ENCODE measurements at regions not wholly inside any gene's neighbourhood (a gene's known extent, or its start where the extent isn't known, plus 50 kb on each side); places are given as distances from the start of the nearest gene placed in this dataset.
A peak's percentile ranks its signal among the peaks of the same experiment; 100 is the strongest.

- no peaks in the 10 kb centered on the region for H3K36me3 Mint-ChIP-seq
- no peak overlapping the region for H3K4me3 Mint-ChIP-seq
- peaks cover 19 to 27% of the 10 kb centered on the region in 2 donors for H3K27me3 Mint-ChIP-seq
- no peaks in the 10 kb centered on the region for H3K9me3 Mint-ChIP-seq
- peak; percentile 13 for DNase-seq
- ATAC-seq (replicated peaks), result peak; percentile 79 to 93
- no peak overlapping the region for H3K27ac Mint-ChIP-seq
- H3K4me1 Mint-ChIP-seq, result peaks cover 1 to 7% of the 10 kb centered on the region in 2 donors
These were observed 118.3 kb upstream of the CWC22 start for GRCh38 chr2:180125245-180125962.

GRCh38 chr2:180124273-180125139 lies 117.4 kb upstream of the CWC22 start:
- H3K9me3 Mint-ChIP-seq, result no peaks in the 10 kb centered on the region
- DNase-seq (no peak), ATAC-seq (replicated peaks) (peak; percentile 49 to 68)
- peaks cover 20 to 27% of the 10 kb centered on the region in 2 donors for H3K27me3 Mint-ChIP-seq
- H3K36me3 Mint-ChIP-seq, result no peaks in the 10 kb centered on the region
- H3K4me1 Mint-ChIP-seq, result peaks cover 1 to 7% of the 10 kb centered on the region in 2 donors
- no peak overlapping the region for H3K4me3 Mint-ChIP-seq
- no peak overlapping the region for H3K27ac Mint-ChIP-seq

DNA sequence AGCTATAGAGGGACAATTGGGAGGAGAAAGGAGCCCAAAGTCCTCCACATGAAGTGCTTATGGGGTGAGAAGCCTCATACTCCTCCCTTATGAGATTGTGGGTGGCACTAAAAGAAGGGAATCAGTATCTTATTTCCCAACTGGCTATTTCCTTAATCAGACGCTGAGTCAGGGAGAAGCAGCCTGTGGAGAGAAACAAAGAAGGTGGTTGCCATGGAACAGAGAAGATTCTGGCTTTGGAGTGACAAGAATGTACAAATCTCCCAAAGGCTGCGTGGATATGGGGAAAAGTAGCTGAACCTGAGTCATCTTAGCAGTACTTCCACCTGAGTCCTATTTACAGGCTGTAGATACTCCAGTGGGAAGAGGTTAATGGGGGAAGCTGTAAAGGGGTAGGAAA lies 115.8 kb upstream of the CWC22 start:
- Mint-ChIP-seq H3K4me1 (peaks cover 1 to 7% of the 10 kb centered on the region in 2 donors), H3K27ac (no peak overlapping the region), H3K27me3 (peaks cover 18 to 27% of the 10 kb centered on the region in 2 donors), H3K4me3 (no peak overlapping the region), H3K36me3 (no peaks in the 10 kb centered on the region), H3K9me3 (no peaks in the 10 kb centered on the region)
- no peak for ATAC-seq (replicated peaks)
- DNase-seq, result no peak

DNA sequence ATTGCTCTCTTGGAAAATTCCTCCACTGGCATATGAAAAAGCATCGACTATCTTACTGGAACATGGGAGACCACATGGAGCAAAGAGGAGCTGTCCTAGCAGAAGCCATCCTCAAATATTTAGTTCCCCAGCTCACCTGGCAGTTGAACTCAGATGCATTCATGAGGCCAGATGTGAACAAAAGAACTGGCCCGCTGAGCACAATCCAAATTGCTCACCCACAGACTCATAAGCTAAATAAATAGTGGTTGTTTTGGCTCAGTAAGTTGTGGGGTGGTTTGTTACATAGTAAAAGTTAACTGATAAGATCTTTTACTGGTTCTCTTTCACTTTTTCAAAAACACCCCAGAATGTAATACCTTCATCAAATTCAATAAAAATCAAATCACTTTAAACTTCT lies 108.6 kb upstream of the CWC22 start:
- H3K9me3 Mint-ChIP-seq, result no peaks in the 10 kb centered on the region
- no peaks in the 10 kb centered on the region for H3K36me3 Mint-ChIP-seq
- DNase-seq (no peak), ATAC-seq (replicated peaks) (no peak)
- no peak overlapping the region for H3K27ac Mint-ChIP-seq
- H3K4me3 Mint-ChIP-seq, result no peak overlapping the region
- no peaks in the 10 kb centered on the region for H3K4me1 Mint-ChIP-seq
- peaks cover 0 to 4% of the 10 kb centered on the region in 2 donors for H3K27me3 Mint-ChIP-seq

DNA sequence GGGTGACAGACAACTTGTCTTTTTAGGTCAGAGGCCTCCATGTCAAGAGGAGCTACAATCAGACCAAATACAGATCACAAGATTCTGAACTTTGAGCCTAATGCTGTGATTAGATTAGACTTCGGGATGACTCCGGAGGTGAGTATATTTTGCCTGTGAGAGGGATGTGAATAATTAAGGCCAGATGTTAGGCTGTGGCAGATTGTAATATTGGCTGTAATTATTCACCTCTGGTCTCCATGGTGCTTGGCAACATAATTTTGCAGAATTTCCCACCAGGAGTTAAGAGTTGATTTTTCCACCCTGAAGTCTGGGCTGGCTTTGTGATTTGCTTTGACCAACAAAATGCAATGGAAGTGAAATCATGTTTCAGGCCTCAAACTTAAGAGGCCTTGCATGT lies 108.2 kb upstream of the CWC22 start:
- Mint-ChIP-seq H3K4me3 (no peak overlapping the region), H3K36me3 (no peaks in the 10 kb centered on the region), H3K27ac (no peak overlapping the region), H3K4me1 (no peaks in the 10 kb centered on the region), H3K9me3 (no peaks in the 10 kb centered on the region), H3K27me3 (peaks cover 0 to 4% of the 10 kb centered on the region in 2 donors)
- no peak for DNase-seq
- no peak for ATAC-seq (replicated peaks)

GRCh38 chr2:180111901-180112300 lies 104.8 kb upstream of the CWC22 start:
- no peaks in the 10 kb centered on the region for H3K36me3 Mint-ChIP-seq
- no peak for DNase-seq
- no peak overlapping the region for H3K4me3 Mint-ChIP-seq
- ATAC-seq (replicated peaks), result no peak
- H3K4me1 Mint-ChIP-seq, result no peaks in the 10 kb centered on the region
- H3K9me3 Mint-ChIP-seq, result no peaks in the 10 kb centered on the region
- H3K27ac Mint-ChIP-seq, result no peak overlapping the region
- peaks cover 0 to 7% of the 10 kb centered on the region in 2 donors for H3K27me3 Mint-ChIP-seq

DNA sequence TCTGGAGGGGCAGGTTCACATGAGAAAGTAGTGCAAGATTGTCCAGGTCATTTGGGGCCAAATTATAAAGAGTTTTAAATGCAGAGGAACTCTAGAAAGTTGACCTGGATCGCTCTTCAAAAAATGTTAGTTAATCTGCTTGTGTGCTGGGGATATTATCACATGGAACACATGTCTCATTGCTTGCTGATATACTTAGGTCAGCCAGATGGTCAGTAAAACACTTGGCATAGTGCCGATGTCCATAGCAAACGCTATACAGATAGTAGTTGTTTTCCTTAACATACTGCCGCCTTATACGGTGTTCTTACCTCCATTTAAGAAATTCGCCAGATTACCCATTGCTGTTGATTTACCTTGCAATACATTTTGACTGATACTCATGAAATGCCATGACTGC lies 103.4 kb upstream of the CWC22 start:
- no peak for DNase-seq
- no peaks in the 10 kb centered on the region for H3K36me3 Mint-ChIP-seq
- no peak overlapping the region for H3K4me3 Mint-ChIP-seq
- H3K27ac Mint-ChIP-seq, result no peak overlapping the region
- H3K4me1 Mint-ChIP-seq, result no peaks in the 10 kb centered on the region
- H3K27me3 Mint-ChIP-seq, result peaks cover 6 to 13% of the 10 kb centered on the region in 2 donors
- no peak for ATAC-seq (replicated peaks)
- H3K9me3 Mint-ChIP-seq, result no peaks in the 10 kb centered on the region

- Mint-ChIP-seq H3K36me3 (no peaks in the 10 kb centered on the region), H3K27ac (no peak overlapping the region), H3K4me1 (no peaks in the 10 kb centered on the region), H3K4me3 (no peak overlapping the region), H3K27me3 (peaks cover 10 to 16% of the 10 kb centered on the region in 2 donors), H3K9me3 (no peaks in the 10 kb centered on the region)
- ATAC-seq (replicated peaks) (no peak), DNase-seq (no peak)
These were observed 94.7 kb upstream of the CWC22 start for GRCh38 chr2:180101846-180102245.

GRCh38 chr2:180099308-180099707 lies 92.2 kb upstream of the CWC22 start:
- no peaks in the 10 kb centered on the region for H3K9me3 Mint-ChIP-seq
- peaks cover 12 to 13% of the 10 kb centered on the region in 2 donors for H3K27me3 Mint-ChIP-seq
- H3K27ac Mint-ChIP-seq, result no peak overlapping the region
- no peaks in the 10 kb centered on the region for H3K36me3 Mint-ChIP-seq
- H3K4me3 Mint-ChIP-seq, result no peak overlapping the region
- DNase-seq (no peak), ATAC-seq (replicated peaks) (no peak)
- H3K4me1 Mint-ChIP-seq, result no peaks in the 10 kb centered on the region

- no peaks in the 10 kb centered on the region for H3K4me1 Mint-ChIP-seq
- H3K27ac Mint-ChIP-seq, result no peak overlapping the region
- no peak for ATAC-seq (replicated peaks)
- peaks cover 12 to 16% of the 10 kb centered on the region in 2 donors for H3K27me3 Mint-ChIP-seq
- DNase-seq, result no peak
- H3K36me3 Mint-ChIP-seq, result peaks cover 0 to 4% of the 10 kb centered on the region in 2 donors
- H3K4me3 Mint-ChIP-seq, result no peak overlapping the region
- peaks cover 14 to 24% of the 10 kb centered on the region in 2 donors for H3K9me3 Mint-ChIP-seq
These were observed 78.0 kb upstream of the CWC22 start for GRCh38 chr2:180085144-180085543.

- ATAC-seq (replicated peaks) (no peak), DNase-seq (no peak)
- Mint-ChIP-seq H3K9me3 (peaks cover 14 to 15% of the 10 kb centered on the region in 2 donors), H3K4me1 (no peaks in the 10 kb centered on the region), H3K4me3 (no peak overlapping the region), H3K27ac (no peak overlapping the region), H3K36me3 (peaks cover 0 to 4% of the 10 kb centered on the region in 2 donors), H3K27me3 (peaks cover 5 to 18% of the 10 kb centered on the region in 2 donors)
These were observed 70.3 kb upstream of the CWC22 start for GRCh38 chr2:180077295-180077906.

DNA sequence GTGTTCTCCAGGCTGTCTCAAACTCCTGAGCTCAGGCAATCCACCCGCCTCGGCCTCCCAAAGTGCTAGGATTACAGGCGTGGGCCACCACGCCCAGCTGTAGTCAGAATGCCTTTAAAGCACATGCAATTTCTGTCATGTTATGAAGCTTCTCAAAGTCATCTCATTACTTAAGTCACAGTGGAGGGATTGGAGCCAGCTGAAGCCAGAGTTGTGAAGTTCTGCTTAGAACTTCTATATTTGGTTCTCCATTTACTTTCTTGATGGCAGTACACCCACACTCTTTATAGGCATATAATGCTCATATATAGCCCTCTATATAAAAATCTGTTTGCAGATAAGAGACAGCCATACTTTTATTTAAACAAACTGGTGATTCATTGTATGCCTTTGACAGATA lies 68.8 kb upstream of the CWC22 start:
- Mint-ChIP-seq H3K9me3 (peaks cover 0 to 5% of the 10 kb centered on the region in 2 donors), H3K27me3 (peaks cover 5 to 11% of the 10 kb centered on the region in 2 donors), H3K4me3 (no peak overlapping the region), H3K27ac (no peak overlapping the region), H3K4me1 (no peaks in the 10 kb centered on the region), H3K36me3 (no peaks in the 10 kb centered on the region)
- ATAC-seq (replicated peaks) (no peak), DNase-seq (no peak)

DNA sequence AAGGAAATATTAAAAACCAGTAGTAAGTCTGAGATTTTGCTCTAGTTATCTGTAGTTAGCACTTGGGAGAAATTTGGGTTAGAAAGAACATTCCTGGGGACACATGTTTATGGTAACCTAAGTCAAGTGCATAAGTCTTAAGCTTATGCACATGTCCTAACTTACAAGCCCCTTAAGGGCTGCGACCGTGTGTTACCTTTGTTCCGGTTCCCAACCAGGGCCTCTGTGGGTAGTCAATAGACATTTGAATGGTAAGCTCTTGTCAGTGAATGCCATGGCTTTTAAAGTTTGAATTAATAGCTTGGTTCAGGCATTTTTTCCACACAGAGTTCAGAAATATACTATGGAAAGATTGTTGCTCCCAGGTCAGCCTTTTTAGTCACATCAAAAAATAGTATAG lies 64.7 kb upstream of the CWC22 start:
- peaks cover 0 to 6% of the 10 kb centered on the region in 2 donors for H3K27me3 Mint-ChIP-seq

DNA sequence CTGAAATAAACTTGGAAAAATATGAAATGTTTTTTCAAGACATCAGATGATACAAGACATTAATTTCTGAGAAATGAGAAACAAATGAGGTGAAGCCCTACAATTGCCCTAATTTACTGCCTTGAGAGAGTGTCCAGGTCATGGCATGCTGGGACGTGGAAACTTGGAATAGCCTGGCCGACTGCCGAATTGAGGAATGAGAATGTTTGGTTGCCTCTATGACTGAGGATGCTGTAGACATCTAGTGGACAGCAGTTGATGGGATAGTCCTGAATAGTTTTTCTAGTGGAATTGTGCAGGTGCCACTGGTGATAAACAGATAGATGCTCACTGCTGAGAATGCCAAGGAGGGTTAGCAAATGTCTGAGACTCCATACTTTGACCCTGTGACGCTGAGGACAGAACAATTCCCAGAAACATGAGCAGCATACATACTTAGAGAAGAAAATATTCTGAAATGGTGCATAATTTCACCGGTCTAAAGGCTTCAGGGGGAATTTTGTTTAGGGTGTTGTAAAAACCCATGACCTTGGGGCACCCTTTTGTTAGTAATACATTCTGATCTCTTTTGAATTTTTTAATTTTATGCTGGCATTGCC lies 56.5 kb upstream of the CWC22 start:
- Mint-ChIP-seq H3K36me3 (no peaks in the 10 kb centered on the region), H3K4me3 (no peak overlapping the region), H3K27ac (no peak overlapping the region), H3K4me1 (no peaks in the 10 kb centered on the region), H3K27me3 (peaks cover 0 to 4% of the 10 kb centered on the region in 2 donors), H3K9me3 (no peaks in the 10 kb centered on the region)
- no peak for ATAC-seq (replicated peaks)
- no peak for DNase-seq

More for the DNA sequence above, 64.7 kb upstream of the CWC22 start:
- Mint-ChIP-seq H3K9me3 (peaks cover 4 to 13% of the 10 kb centered on the region in 2 donors), H3K4me1 (no peaks in the 10 kb centered on the region), H3K36me3 (no peaks in the 10 kb centered on the region), H3K4me3 (no peak overlapping the region), H3K27ac (no peak overlapping the region)
- DNase-seq, result no peak
- no peak for ATAC-seq (replicated peaks)

Data from stimulated activated naive B cell treated with anti-CD40 and anti-IgM and Interleukin-4, amounts not matched to agents 10 μg/mL and 1 μg/mL and 100 μg/mL, for 72 hours (primary cell).